Upper lobe of left lung (tissue), 4 donors: ENCODE measurements at regions not wholly inside any gene's neighbourhood (a gene's known extent, or its start where the extent isn't known, plus 50 kb on each side); places are given as distances from the start of the nearest gene placed in this dataset.

Experiments used
- EP300 ChIP-seq, 4 donors: sonication (generic); formaldehyde crosslinking; IDR thresholded peaks; one replicate each; pipeline ENCODE4 v1.5.1; 2017; ENCODE audit warnings: antibody characterized with exemption in 4 of 4, control low read depth in 2 of 4
- POLR2A ChIP-seq, 4 donors: fragments of 450-650 bp; IDR thresholded peaks; one replicate each; pipeline ENCODE4 v1.5.1; 2016 to 2017; ENCODE audit warnings: antibody characterized with exemption in 4 of 4, mild to moderate bottlenecking in 2 of 4
- POLR2AphosphoS5 ChIP-seq, 2 donors: sonication (generic); formaldehyde crosslinking; IDR thresholded peaks; one replicate each; pipeline ENCODE4 v1.5.1; 2017; ENCODE audit warnings: antibody characterized with exemption in 2 of 2
- TF ChIP-seq, protein P1 (sequence below), 6 experiments: fragments of 450-650 bp in 4 of 6; fragments of 200-600 bp in 2 of 6; sonication (generic) in 2 of 6; IDR thresholded peaks; one replicate each; pipeline ENCODE4 v1.5.1; 2016 to 2019; ENCODE audit warnings: antibody characterized with exemption in 6 of 6

DNA sequence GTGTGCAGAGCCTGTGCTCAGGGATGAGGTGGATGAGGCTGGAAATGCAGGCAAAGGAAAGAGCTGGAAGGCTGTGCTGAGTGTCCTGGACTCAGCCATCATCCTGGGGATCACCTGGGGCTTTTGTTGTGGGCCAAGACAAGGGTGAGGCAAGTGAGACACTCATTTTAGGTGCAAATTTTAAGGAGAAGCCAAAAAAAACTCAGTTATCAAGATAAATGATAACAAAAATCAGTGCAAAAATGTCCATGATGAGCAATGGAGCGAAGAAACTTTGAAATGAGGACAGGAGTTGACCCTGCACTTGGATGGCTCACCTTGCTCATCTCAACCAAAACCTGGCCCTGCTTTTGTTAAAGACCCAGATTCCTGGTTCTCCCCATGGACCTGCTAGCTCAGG, 141.9 kb downstream of the MYCN start:
- TF ChIP-seq POLR2A (IDR thresholded peaks at IDR 0.05), result no peak
- TF ChIP-seq, protein P1, sequence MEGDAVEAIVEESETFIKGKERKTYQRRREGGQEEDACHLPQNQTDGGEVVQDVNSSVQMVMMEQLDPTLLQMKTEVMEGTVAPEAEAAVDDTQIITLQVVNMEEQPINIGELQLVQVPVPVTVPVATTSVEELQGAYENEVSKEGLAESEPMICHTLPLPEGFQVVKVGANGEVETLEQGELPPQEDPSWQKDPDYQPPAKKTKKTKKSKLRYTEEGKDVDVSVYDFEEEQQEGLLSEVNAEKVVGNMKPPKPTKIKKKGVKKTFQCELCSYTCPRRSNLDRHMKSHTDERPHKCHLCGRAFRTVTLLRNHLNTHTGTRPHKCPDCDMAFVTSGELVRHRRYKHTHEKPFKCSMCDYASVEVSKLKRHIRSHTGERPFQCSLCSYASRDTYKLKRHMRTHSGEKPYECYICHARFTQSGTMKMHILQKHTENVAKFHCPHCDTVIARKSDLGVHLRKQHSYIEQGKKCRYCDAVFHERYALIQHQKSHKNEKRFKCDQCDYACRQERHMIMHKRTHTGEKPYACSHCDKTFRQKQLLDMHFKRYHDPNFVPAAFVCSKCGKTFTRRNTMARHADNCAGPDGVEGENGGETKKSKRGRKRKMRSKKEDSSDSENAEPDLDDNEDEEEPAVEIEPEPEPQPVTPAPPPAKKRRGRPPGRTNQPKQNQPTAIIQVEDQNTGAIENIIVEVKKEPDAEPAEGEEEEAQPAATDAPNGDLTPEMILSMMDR (IDR thresholded peaks at IDR 0.05), result no peak
- no peak for TF ChIP-seq POLR2AphosphoS5 (IDR thresholded peaks at IDR 0.05)
- no peak for TF ChIP-seq EP300 (IDR thresholded peaks at IDR 0.05)
